NCI-H2171 treated with DMSO at 0.1 percent for 48 hours (cell line): ENCODE measurements at regions not wholly inside any gene's neighbourhood (a gene's known extent, or its start where the extent isn't known, plus 50 kb on each side); places are given as distances from the start of the nearest gene placed in this dataset.
"Not testable (repeated sequence)": the region's sequence is repeated elsewhere in the genome, so short reads cannot be mapped to it uniquely, and the experiment has no call there.

Experiments used
- DNase-seq: peaks from one replicate; lab custom pipeline; 2025; lab: John Stamatoyannopoulos, UW

DNA sequence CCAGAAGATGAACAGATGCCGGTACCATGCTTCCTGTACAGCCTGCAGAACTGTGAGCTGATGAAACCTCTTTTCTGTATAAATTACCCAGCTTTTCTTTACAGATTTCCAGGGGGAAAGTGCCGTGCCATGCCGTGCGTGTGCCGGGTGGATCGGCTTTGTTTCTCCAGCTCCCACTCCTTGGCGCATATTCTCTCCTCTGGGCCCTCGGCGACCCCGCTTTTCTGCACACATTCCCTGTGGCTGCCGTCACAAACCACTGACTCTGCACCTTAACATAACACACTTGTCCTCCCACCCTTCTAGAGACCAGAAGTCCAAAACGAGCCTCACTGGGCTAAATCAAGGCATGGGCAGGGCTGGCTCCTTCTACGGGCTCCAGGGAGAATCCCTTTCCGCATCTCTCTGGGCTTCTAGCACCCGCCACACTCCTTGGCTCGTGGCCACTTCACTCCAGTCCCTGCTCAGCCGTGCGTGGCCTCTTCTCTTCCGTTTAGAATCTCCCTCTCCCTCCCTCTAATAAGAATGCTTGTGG lies 164.9 kb downstream of the C16orf95 start:
- DNase-seq, result no peak

DNA sequence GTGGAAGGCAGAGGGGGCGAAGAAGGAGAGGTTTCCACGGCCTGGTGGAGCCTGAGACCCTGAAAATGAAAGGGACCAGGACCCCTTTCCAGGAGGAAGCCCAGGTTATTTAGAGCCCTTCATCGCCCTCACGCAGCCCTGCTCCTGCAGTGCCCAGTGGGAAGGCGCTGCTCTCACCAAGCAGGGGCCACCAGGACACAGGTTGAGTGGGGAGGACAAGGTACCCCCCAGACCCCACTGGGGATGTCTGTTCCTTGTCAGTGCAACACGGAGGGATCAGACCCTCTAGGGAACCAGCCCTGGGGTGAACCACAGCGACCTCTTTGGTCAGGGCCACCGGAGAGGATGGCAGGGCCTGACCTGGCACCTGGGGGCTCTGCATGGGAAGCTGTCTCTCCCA lies 163.9 kb downstream of the C16orf95 start:
- no peak for DNase-seq

- not testable (repeated sequence) for DNase-seq
Observed at GRCh38 chr16:87155315-87155714, 161.9 kb downstream of the C16orf95 start.

GRCh38 chr16:87156195-87156594 lies 161.0 kb downstream of the C16orf95 start:
- DNase-seq, result no peak

GRCh38 chr16:87160234-87160636 lies 157.0 kb downstream of the C16orf95 start:
- no peak for DNase-seq

GRCh38 chr16:87160701-87161337 lies 156.4 kb downstream of the C16orf95 start:
- DNase-seq, result no peak

GRCh38 chr16:87161410-87161809 lies 155.8 kb downstream of the C16orf95 start:
- DNase-seq, result not testable (repeated sequence)

DNA sequence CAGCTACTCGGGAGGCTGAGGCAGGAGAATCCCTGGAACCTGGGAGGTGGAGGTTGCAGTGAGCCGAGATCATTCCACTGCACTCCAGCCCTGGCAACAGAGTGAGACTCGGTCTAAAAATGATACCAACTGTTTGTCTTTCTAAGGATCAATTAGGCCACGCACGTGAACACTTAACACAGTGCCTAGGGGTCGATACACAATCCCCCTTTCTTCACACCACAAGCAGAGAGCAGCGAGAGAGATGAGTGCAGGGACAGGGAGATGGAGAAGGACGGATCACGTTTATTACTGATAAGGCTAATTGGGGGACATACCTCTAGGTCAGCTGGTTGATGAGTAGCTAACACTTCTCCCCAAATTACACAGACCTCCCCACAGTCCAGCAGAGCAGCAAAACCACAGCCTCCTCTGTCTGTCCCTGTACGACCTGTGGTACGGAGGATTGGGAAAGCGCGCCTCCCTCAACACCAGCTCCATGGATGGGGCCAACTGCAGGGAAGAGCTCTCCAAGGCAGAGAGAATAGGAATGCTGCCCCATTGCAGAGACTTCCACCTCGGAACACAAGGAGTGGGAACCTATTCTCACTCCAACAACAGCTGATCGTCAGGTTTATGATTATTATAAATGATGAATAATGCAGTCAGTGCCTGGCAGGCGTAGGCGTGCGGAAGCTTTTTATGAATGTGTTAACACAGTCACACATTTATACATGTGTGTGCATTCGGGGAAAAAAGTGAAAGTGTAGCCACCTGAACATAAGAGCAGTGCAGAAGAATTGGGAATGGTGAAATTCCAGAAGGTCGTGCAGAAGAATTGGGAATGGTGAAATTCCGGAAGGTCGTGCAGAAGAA lies 155.1 kb downstream of the C16orf95 start:
- DNase-seq, result no peak

GRCh38 chr16:87162799-87163198 lies 154.4 kb downstream of the C16orf95 start:
- not testable (repeated sequence) for DNase-seq

GRCh38 chr16:87163637-87164036 lies 153.6 kb downstream of the C16orf95 start:
- no peak for DNase-seq

- no peak for DNase-seq
Observed at GRCh38 chr16:87165151-87165550, 152.0 kb downstream of the C16orf95 start.

GRCh38 chr16:87165885-87166284 lies 151.3 kb downstream of the C16orf95 start:
- DNase-seq, result peak; percentile 70

DNA sequence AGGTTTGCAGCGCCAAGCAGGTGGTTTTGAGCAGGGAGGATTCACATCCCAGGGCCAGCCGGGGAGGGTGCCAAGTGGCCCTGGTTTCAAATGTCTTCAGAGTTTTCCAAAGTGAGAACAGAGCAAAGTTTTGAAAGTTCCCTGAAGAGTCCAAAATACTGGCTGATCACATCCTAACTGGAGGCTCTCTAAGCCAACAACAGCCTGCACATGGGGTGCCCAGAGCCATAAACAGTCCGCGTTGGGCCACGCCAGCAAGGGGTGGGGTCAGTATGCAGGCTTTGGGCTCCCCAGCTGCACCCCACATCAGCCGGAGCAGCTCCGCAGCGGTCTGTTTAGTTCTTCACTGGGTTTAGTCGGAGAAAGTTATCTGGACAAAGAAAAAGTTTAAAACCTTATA lies 150.9 kb downstream of the C16orf95 start:
- DNase-seq, result no peak

- no peak for DNase-seq
Observed at GRCh38 chr16:87166934-87167333, 150.3 kb downstream of the C16orf95 start.

DNA sequence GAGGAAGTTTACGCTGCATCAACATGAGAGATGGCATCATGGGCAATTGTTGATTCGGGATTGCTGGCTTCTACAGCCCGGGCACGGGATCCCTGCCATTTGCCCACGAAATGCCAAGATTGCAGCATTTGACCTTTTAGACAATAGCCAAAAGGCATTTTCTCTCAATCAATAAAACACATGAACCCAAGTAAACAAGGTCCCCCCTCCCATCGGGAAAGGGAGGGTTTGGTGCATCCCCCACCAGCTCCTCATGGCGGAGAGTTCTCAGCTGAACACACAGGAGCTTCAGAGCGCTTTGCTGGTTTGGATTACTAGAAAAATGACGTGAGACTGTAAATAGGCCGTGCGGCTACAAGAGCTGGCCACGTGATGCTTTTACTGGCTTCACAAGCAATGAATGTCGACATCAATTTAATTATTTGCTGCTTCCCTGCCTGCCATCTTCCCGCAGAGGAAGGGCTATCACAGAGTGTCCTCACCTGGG lies 147.6 kb downstream of the C16orf95 start:
- DNase-seq, result no peak

DNA sequence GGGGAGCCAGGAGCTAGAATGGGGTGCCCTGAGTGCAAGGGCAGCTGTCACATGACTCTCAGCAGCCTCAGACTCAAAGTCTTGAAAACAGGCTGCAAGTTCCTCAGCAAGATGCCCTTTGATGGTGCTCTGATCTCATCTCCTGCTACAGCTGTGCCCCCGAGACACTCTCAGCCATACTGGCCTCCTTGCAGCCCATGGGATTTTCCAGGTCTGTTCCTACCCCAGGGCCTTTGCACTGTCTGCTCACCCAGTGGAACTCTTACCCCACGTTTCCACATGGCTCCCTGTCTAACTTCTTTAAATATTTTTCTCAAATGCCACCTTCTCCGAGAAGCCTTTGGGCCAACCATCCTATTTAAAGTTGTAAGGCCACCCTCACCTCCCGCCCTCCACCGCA lies 146.9 kb downstream of the C16orf95 start:
- DNase-seq, result no peak

DNA sequence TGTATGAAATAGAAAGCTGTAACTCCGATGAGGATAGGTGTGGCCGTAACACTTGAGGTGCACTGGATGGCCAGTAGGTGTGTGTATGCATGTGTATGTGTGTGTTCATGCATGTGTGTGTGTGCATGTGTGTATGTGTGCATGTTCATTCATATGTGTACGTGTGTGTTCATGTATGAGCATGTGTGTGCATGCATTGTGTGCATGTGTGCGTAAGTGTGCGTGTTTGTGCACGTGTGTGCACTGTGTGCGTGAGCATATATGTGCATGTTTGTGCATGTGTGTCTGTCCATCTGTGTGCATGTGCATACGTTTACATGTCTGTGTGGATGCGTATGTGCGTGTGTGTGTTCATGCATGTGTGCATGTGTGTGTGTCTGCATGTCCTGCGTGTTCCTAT lies 145.5 kb downstream of the C16orf95 start:
- DNase-seq, result no peak

DNA sequence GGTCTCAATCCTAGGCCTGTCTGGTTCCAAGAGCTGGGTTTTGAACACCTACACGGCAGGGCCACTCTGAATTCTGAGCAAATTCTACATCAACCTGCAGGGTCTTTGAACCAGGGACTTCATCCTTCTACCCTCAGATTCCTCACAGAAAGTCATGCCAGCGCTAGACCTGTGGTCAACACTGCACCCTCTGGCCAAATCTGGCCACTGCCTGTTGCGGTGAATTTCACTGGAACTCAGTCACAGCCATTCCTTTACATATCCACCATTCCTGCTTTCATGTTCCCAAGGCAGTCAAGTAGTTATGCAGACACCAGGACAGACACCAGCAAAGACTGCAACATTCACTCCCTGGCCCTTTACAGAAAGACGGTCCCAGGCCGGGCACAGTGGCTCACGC lies 144.6 kb downstream of the C16orf95 start:
- no peak for DNase-seq

GRCh38 chr16:87173294-87173893 lies 143.8 kb downstream of the C16orf95 start:
- no peak for DNase-seq

DNA sequence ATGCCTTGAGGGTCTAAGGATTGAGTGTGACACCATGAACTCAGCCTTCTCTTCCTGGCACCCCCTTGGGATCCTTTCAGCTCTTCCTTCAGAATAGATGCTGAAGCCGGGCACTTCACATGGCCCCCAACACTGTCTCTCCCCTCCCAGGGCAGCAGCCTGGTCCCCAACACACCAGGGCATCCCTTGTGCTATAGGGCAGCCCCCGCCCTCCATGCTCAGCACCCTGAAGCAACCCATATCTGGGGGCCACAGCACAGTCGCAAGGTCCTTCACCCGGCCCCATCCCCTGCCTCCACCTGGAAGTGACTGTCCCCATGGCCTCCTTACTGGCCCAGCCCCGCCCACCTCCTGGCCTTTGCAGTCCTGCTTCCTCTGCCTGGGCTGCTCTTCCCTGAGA lies 143.1 kb downstream of the C16orf95 start:
- DNase-seq, result no peak

- no peak for DNase-seq
Observed at GRCh38 chr16:87176735-87177134, 140.5 kb downstream of the C16orf95 start.

DNA sequence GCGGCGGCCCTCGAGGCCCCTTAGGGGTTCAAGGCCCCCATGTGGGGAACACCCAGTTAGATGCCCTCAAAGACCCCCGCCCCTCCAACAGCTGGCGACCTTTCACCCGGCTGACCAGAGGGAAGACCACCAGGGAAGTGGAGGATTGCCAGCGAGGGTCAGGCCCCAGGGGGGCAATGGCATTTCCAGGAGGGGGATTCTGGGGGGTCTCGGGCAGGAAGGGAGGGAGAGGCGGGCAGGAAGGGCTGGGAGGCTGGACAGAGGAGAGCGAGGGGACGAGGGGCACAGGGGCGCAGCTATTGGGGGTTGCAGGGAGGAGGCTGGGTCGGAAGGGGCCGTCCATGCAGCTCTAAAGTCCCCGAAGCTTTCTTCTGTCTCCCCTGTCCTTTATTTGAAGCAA lies 139.5 kb downstream of the C16orf95 start:
- DNase-seq, result no peak
